ENCODE measurements at regions not wholly inside any gene's neighbourhood (a gene's known extent, or its start where the extent isn't known, plus 50 kb on each side); places are given as distances from the start of the nearest gene placed in this dataset.
"Not testable (repeated sequence)": the region's sequence is repeated elsewhere in the genome, so short reads cannot be mapped to it uniquely, and the experiment has no call there.

- peaks cover 16% of the 10 kb centered on the region for H3K4me1 ChIP-seq (ENCODE audit: control insufficient read depth, insufficient read depth, low read length)
- no peaks in the 10 kb centered on the region for H3K9me3 ChIP-seq (ENCODE audit: control insufficient read depth, insufficient read depth, low read length)
- H3K36me3 ChIP-seq (ENCODE audit: control insufficient read depth, insufficient read depth, low read length), result no peaks in the 10 kb centered on the region
- H3K27me3 ChIP-seq (ENCODE audit: control insufficient read depth, insufficient read depth, low read length), result no peaks in the 10 kb centered on the region
- H3K4me3 ChIP-seq (ENCODE audit: low read depth, low read length), result no peak overlapping the region
- WGBS (ENCODE audit: insufficient coverage), result 89% methylated on average over 14 of the region's 14 CpGs
- DNase-seq (ENCODE audit: low read depth in 4 of 6, low spot score in 6 of 6), result no peak
- H3K27ac ChIP-seq (ENCODE audit: low read depth, low read length), result no peak overlapping the region
These were observed 144.8 kb downstream of the TPRA1 start for GRCh38 chr3:127445581-127446343.

GRCh38 chr3:127444761-127445160 is 145.8 kb downstream of the TPRA1 start:
- WGBS (ENCODE audit: insufficient coverage), result 77% methylated on average over 2 of the region's 2 CpGs
- H3K36me3 ChIP-seq (ENCODE audit: control insufficient read depth, insufficient read depth, low read length), result no peaks in the 10 kb centered on the region
- H3K4me1 ChIP-seq (ENCODE audit: control insufficient read depth, insufficient read depth, low read length), result peaks cover 14% of the 10 kb centered on the region
- no peaks in the 10 kb centered on the region for H3K27me3 ChIP-seq (ENCODE audit: control insufficient read depth, insufficient read depth, low read length)
- DNase-seq (ENCODE audit: low read depth in 4 of 6, low spot score in 6 of 6), result no peak
- H3K9me3 ChIP-seq (ENCODE audit: control insufficient read depth, insufficient read depth, low read length), result no peaks in the 10 kb centered on the region
- no peak overlapping the region for H3K4me3 ChIP-seq (ENCODE audit: low read depth, low read length)
- no peak overlapping the region for H3K27ac ChIP-seq (ENCODE audit: low read depth, low read length)

GRCh38 chr3:127443581-127444375 is 146.8 kb downstream of the TPRA1 start:
- H3K4me1 ChIP-seq (ENCODE audit: control insufficient read depth, insufficient read depth, low read length), result peaks cover 11% of the 10 kb centered on the region
- no peak for DNase-seq (ENCODE audit: low read depth in 4 of 6, low spot score in 6 of 6)
- H3K9me3 ChIP-seq (ENCODE audit: control insufficient read depth, insufficient read depth, low read length), result no peaks in the 10 kb centered on the region
- H3K36me3 ChIP-seq (ENCODE audit: control insufficient read depth, insufficient read depth, low read length), result no peaks in the 10 kb centered on the region
- 88% methylated on average over 10 of the region's 15 CpGs for WGBS (ENCODE audit: insufficient coverage)
- no peak overlapping the region for H3K4me3 ChIP-seq (ENCODE audit: low read depth, low read length)
- no peaks in the 10 kb centered on the region for H3K27me3 ChIP-seq (ENCODE audit: control insufficient read depth, insufficient read depth, low read length)
- H3K27ac ChIP-seq (ENCODE audit: low read depth, low read length), result no peak overlapping the region

- Histone ChIP-seq H3K36me3 (ENCODE audit: control insufficient read depth, insufficient read depth, low read length) (no peaks in the 10 kb centered on the region), H3K4me3 (ENCODE audit: low read depth, low read length) (no peak overlapping the region), H3K27me3 (ENCODE audit: control insufficient read depth, insufficient read depth, low read length) (no peaks in the 10 kb centered on the region), H3K9me3 (ENCODE audit: control insufficient read depth, insufficient read depth, low read length) (no peaks in the 10 kb centered on the region), H3K4me1 (ENCODE audit: control insufficient read depth, insufficient read depth, low read length) (no peaks in the 10 kb centered on the region), H3K27ac (ENCODE audit: low read depth, low read length) (no peak overlapping the region)
- DNase-seq (ENCODE audit: low read depth in 4 of 6, low spot score in 6 of 6), result no peak
- 100% methylated on average over 1 of the region's 5 CpGs for WGBS (ENCODE audit: insufficient coverage)
These were observed 148.0 kb downstream of the TPRA1 start for GRCh38 chr3:127442506-127442905.

GRCh38 chr3:127441764-127442163 is 148.8 kb downstream of the TPRA1 start:
- Histone ChIP-seq H3K9me3 (ENCODE audit: control insufficient read depth, insufficient read depth, low read length) (no peaks in the 10 kb centered on the region), H3K36me3 (ENCODE audit: control insufficient read depth, insufficient read depth, low read length) (no peaks in the 10 kb centered on the region), H3K27me3 (ENCODE audit: control insufficient read depth, insufficient read depth, low read length) (no peaks in the 10 kb centered on the region), H3K4me1 (ENCODE audit: control insufficient read depth, insufficient read depth, low read length) (no peaks in the 10 kb centered on the region), H3K4me3 (ENCODE audit: low read depth, low read length) (no peak overlapping the region), H3K27ac (ENCODE audit: low read depth, low read length) (no peak overlapping the region)
- WGBS (ENCODE audit: insufficient coverage), result 78% methylated on average over 6 of the region's 9 CpGs
- DNase-seq (ENCODE audit: low read depth in 4 of 6, low spot score in 6 of 6), result no peak

GRCh38 chr3:127440384-127440783 is 150.1 kb downstream of the TPRA1 start:
- Histone ChIP-seq H3K27me3 (ENCODE audit: control insufficient read depth, insufficient read depth, low read length) (no peaks in the 10 kb centered on the region), H3K4me1 (ENCODE audit: control insufficient read depth, insufficient read depth, low read length) (no peaks in the 10 kb centered on the region), H3K27ac (ENCODE audit: low read depth, low read length) (no peak overlapping the region), H3K36me3 (ENCODE audit: control insufficient read depth, insufficient read depth, low read length) (no peaks in the 10 kb centered on the region), H3K4me3 (ENCODE audit: low read depth, low read length) (no peak overlapping the region), H3K9me3 (ENCODE audit: control insufficient read depth, insufficient read depth, low read length) (no peaks in the 10 kb centered on the region)
- no peak for DNase-seq (ENCODE audit: low read depth in 4 of 6, low spot score in 6 of 6)
- WGBS (ENCODE audit: insufficient coverage), result no CpG with 5 or more reads among the region's 5 CpGs

GRCh38 chr3:127439621-127440020 is 150.9 kb downstream of the TPRA1 start:
- DNase-seq (ENCODE audit: low read depth in 4 of 6, low spot score in 6 of 6), result no peak
- H3K27me3 ChIP-seq (ENCODE audit: control insufficient read depth, insufficient read depth, low read length), result no peaks in the 10 kb centered on the region
- WGBS (ENCODE audit: insufficient coverage), result 100% methylated on average over 1 of the region's 5 CpGs
- no peak overlapping the region for H3K4me3 ChIP-seq (ENCODE audit: low read depth, low read length)
- H3K9me3 ChIP-seq (ENCODE audit: control insufficient read depth, insufficient read depth, low read length), result no peaks in the 10 kb centered on the region
- H3K36me3 ChIP-seq (ENCODE audit: control insufficient read depth, insufficient read depth, low read length), result no peaks in the 10 kb centered on the region
- no peaks in the 10 kb centered on the region for H3K4me1 ChIP-seq (ENCODE audit: control insufficient read depth, insufficient read depth, low read length)
- no peak overlapping the region for H3K27ac ChIP-seq (ENCODE audit: low read depth, low read length)

GRCh38 chr3:127438951-127439350 is 151.1 kb upstream of the PRR20G start:
- 100% methylated on average over 1 of the region's 3 CpGs for WGBS (ENCODE audit: insufficient coverage)
- no peaks in the 10 kb centered on the region for H3K9me3 ChIP-seq (ENCODE audit: control insufficient read depth, insufficient read depth, low read length)
- H3K27me3 ChIP-seq (ENCODE audit: control insufficient read depth, insufficient read depth, low read length), result no peaks in the 10 kb centered on the region
- no peak for DNase-seq (ENCODE audit: low read depth in 4 of 6, low spot score in 6 of 6)
- no peak overlapping the region for H3K27ac ChIP-seq (ENCODE audit: low read depth, low read length)
- H3K4me3 ChIP-seq (ENCODE audit: low read depth, low read length), result no peak overlapping the region
- H3K4me1 ChIP-seq (ENCODE audit: control insufficient read depth, insufficient read depth, low read length), result no peaks in the 10 kb centered on the region
- no peaks in the 10 kb centered on the region for H3K36me3 ChIP-seq (ENCODE audit: control insufficient read depth, insufficient read depth, low read length)

- Histone ChIP-seq H3K27me3 (ENCODE audit: control insufficient read depth, insufficient read depth, low read length) (no peaks in the 10 kb centered on the region), H3K9me3 (ENCODE audit: control insufficient read depth, insufficient read depth, low read length) (no peaks in the 10 kb centered on the region), H3K4me1 (ENCODE audit: control insufficient read depth, insufficient read depth, low read length) (no peaks in the 10 kb centered on the region), H3K27ac (ENCODE audit: low read depth, low read length) (no peak overlapping the region), H3K4me3 (ENCODE audit: low read depth, low read length) (no peak overlapping the region), H3K36me3 (ENCODE audit: control insufficient read depth, insufficient read depth, low read length) (no peaks in the 10 kb centered on the region)
- no CpG with 5 or more reads among the region's 4 CpGs for WGBS (ENCODE audit: insufficient coverage)
- no peak for DNase-seq (ENCODE audit: low read depth in 4 of 6, low spot score in 6 of 6)
These were observed 150.5 kb upstream of the PRR20G start for GRCh38 chr3:127438371-127438770.

- not testable (repeated sequence) for H3K9me3 ChIP-seq (ENCODE audit: control insufficient read depth, insufficient read depth, low read length); H3K4me3 ChIP-seq (ENCODE audit: low read depth, low read length)
- no CpG with 5 or more reads among the region's 2 CpGs for WGBS (ENCODE audit: insufficient coverage)
These were observed 147.5 kb upstream of the PRR20G start for GRCh38 chr3:127435299-127435698.

More at GRCh38 chr3:127435299-127435698, 147.5 kb upstream of the PRR20G start:
- not testable (repeated sequence) for H3K27ac ChIP-seq (ENCODE audit: low read depth, low read length); H3K4me1 ChIP-seq (ENCODE audit: control insufficient read depth, insufficient read depth, low read length); H3K27me3 ChIP-seq (ENCODE audit: control insufficient read depth, insufficient read depth, low read length); H3K36me3 ChIP-seq (ENCODE audit: control insufficient read depth, insufficient read depth, low read length); DNase-seq (ENCODE audit: low read depth in 4 of 6, low spot score in 6 of 6)
